ENCODE measurements at regions not wholly inside any gene's neighbourhood (a gene's known extent, or its start where the extent isn't known, plus 50 kb on each side); places are given as distances from the start of the nearest gene placed in this dataset.

DNA sequence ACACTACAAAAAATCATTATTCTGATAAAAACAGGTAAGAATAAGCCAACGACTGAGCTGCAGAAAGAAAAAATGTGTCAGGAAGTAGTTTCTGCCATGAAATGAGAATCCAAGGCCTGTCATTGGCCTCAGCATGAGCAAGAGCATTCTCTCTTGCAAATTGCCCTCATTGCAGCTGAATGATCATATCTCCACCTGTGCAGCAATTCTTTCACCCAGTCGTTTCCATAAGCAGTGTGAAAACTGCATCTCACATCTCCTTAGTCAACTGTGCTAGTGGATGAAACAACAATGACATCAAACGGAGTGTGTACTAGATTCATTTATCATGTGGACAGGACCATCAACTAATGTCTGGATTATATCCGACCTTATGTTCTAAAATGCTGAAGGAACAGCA, 88.2 kb upstream of the STXBP5 start:
- no peak for TF ChIP-seq POLR2A (IDR thresholded peaks at IDR 0.05)
- TF ChIP-seq, protein P1, sequence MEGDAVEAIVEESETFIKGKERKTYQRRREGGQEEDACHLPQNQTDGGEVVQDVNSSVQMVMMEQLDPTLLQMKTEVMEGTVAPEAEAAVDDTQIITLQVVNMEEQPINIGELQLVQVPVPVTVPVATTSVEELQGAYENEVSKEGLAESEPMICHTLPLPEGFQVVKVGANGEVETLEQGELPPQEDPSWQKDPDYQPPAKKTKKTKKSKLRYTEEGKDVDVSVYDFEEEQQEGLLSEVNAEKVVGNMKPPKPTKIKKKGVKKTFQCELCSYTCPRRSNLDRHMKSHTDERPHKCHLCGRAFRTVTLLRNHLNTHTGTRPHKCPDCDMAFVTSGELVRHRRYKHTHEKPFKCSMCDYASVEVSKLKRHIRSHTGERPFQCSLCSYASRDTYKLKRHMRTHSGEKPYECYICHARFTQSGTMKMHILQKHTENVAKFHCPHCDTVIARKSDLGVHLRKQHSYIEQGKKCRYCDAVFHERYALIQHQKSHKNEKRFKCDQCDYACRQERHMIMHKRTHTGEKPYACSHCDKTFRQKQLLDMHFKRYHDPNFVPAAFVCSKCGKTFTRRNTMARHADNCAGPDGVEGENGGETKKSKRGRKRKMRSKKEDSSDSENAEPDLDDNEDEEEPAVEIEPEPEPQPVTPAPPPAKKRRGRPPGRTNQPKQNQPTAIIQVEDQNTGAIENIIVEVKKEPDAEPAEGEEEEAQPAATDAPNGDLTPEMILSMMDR (IDR thresholded peaks at IDR 0.05 in 8 of 11, conservative IDR thresholded peaks at IDR 0.05 in 3 of 11), result no peak
- TF ChIP-seq POLR2AphosphoS5 (IDR thresholded peaks at IDR 0.05), result no peak

Measured in spleen (tissue), 7 donors.